ENCODE measurements at regions not wholly inside any gene's neighbourhood (a gene's known extent, or its start where the extent isn't known, plus 50 kb on each side); places are given as distances from the start of the nearest gene placed in this dataset.
A peak's percentile ranks its signal among the peaks of the same experiment; 100 is the strongest.

GRCh38 chr6:11931296-11932035 lies 80.6 kb upstream of the HIVEP1 start (continued):
- TF ChIP-seq HMGXB4 (CRISPR knock-in tag; IDR thresholded peaks at IDR 0.05) (no peak), BMI1 (IDR thresholded peaks at IDR 0.05; ENCODE audit: low read length) (no peak), CHD7 (IDR thresholded peaks at IDR 0.05; ENCODE audit: low read depth, low read length) (no peak), NONO (IDR thresholded peaks at IDR 0.05; ENCODE audit: low read depth in 2 of 2, low read length in 1 of 2) (peak in 1 of 2 experiments; percentile 78; a peak in 2 of 4 replicates), NFATC3 (IDR thresholded peaks at IDR 0.05) (peak; percentile 97), BCL6 (CRISPR knock-in tag; IDR thresholded peaks at IDR 0.05) (no peak), MAFG (tag; conservative IDR thresholded peaks at IDR 0.05) (no peak), DNMT1 (IDR thresholded peaks at IDR 0.05) (no peak), SMAD3 (CRISPR knock-in tag; conservative IDR thresholded peaks at IDR 0.05) (no peak)
- TF ChIP-seq, protein P1, sequence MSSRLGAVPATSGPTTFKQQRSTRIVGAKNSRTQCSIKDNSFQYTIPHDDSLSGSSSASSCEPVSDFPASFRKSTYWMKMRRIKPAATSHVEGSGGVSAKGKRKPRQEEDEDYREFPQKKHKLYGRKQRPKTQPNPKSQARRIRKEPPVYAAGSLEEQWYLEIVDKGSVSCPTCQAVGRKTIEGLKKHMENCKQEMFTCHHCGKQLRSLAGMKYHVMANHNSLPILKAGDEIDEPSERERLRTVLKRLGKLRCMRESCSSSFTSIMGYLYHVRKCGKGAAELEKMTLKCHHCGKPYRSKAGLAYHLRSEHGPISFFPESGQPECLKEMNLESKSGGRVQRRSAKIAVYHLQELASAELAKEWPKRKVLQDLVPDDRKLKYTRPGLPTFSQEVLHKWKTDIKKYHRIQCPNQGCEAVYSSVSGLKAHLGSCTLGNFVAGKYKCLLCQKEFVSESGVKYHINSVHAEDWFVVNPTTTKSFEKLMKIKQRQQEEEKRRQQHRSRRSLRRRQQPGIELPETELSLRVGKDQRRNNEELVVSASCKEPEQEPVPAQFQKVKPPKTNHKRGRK (tag; IDR thresholded peaks at IDR 0.05): no peak; the same call in 1 of the 2 replicates

Measured in K562 (cell line).